ENCODE measurements at regions not wholly inside any gene's neighbourhood (a gene's known extent, or its start where the extent isn't known, plus 50 kb on each side); places are given as distances from the start of the nearest gene placed in this dataset.

GRCh38 chr5:163381832-163382231, 55.6 kb upstream of the CCNG1 start:
- TF ChIP-seq POLR2AphosphoS5 (IDR thresholded peaks at IDR 0.05), result no peak
- no peak for TF ChIP-seq CTCF (IDR thresholded peaks at IDR 0.05)
- TF ChIP-seq POLR2A (IDR thresholded peaks at IDR 0.05), result no peak
- no peak for DNase-seq (ENCODE audit: low spot score in 2 of 2)
- Histone ChIP-seq H3K9me3 (no peaks in the 10 kb centered on the region), H3K27me3 (no peaks in the 10 kb centered on the region), H3K36me3 (no peaks in the 10 kb centered on the region), H3K27ac (no peak overlapping the region), H3K4me1 (no peaks in the 10 kb centered on the region), H3K4me3 (no peak overlapping the region)
- intact Hi-C loops (cut with DNase I; ENCODE audit: low total_unique reads), result no loop called here

GRCh38 chr5:163383754-163384153, 53.6 kb upstream of the CCNG1 start:
- Histone ChIP-seq H3K4me1 (no peaks in the 10 kb centered on the region), H3K27me3 (no peaks in the 10 kb centered on the region), H3K9me3 (no peaks in the 10 kb centered on the region), H3K4me3 (no peak overlapping the region), H3K27ac (no peak overlapping the region), H3K36me3 (no peaks in the 10 kb centered on the region)
- TF ChIP-seq POLR2AphosphoS5 (IDR thresholded peaks at IDR 0.05) (no peak), CTCF (IDR thresholded peaks at IDR 0.05) (no peak), POLR2A (IDR thresholded peaks at IDR 0.05) (no peak)
- no peak for DNase-seq (ENCODE audit: low spot score in 2 of 2)
- intact Hi-C loops (cut with DNase I; ENCODE audit: low total_unique reads), result no loop called here

- intact Hi-C loops (cut with DNase I; ENCODE audit: low total_unique reads), result no loop called here
- no peak for DNase-seq (ENCODE audit: low spot score in 2 of 2)
- Histone ChIP-seq H3K36me3 (no peaks in the 10 kb centered on the region), H3K4me3 (no peak overlapping the region), H3K4me1 (no peaks in the 10 kb centered on the region), H3K27ac (no peak overlapping the region), H3K9me3 (no peaks in the 10 kb centered on the region), H3K27me3 (no peaks in the 10 kb centered on the region)
- no peak for TF ChIP-seq POLR2A (IDR thresholded peaks at IDR 0.05)
- no peak for TF ChIP-seq POLR2AphosphoS5 (IDR thresholded peaks at IDR 0.05)
- no peak for TF ChIP-seq CTCF (IDR thresholded peaks at IDR 0.05)
Measured at GRCh38 chr5:163384669-163385068, 52.7 kb upstream of the CCNG1 start.

GRCh38 chr5:163385271-163385670, 52.1 kb upstream of the CCNG1 start:
- TF ChIP-seq POLR2A (IDR thresholded peaks at IDR 0.05) (no peak), POLR2AphosphoS5 (IDR thresholded peaks at IDR 0.05) (no peak), CTCF (IDR thresholded peaks at IDR 0.05) (no peak)
- H3K27me3 ChIP-seq, result no peaks in the 10 kb centered on the region
- DNase-seq (ENCODE audit: low spot score in 2 of 2), result peak in 1 of 2 donors; percentile 47
- H3K27ac ChIP-seq, result peak overlapping the region in 1 of 2 donors; percentile 41
- intact Hi-C loops (cut with DNase I; ENCODE audit: low total_unique reads), result no loop called here
- no peaks in the 10 kb centered on the region for H3K9me3 ChIP-seq
- no peaks in the 10 kb centered on the region for H3K4me1 ChIP-seq
- no peaks in the 10 kb centered on the region for H3K36me3 ChIP-seq
- H3K4me3 ChIP-seq, result no peak overlapping the region

GRCh38 chr5:163385824-163386223, 51.6 kb upstream of the CCNG1 start:
- Histone ChIP-seq H3K36me3 (no peaks in the 10 kb centered on the region), H3K9me3 (no peaks in the 10 kb centered on the region), H3K27me3 (no peaks in the 10 kb centered on the region), H3K27ac (peak overlapping the region; percentile 3 to 41), H3K4me3 (no peak overlapping the region), H3K4me1 (no peaks in the 10 kb centered on the region)
- intact Hi-C loops (cut with DNase I; ENCODE audit: low total_unique reads), result no loop called here
- no peak for DNase-seq (ENCODE audit: low spot score in 2 of 2)
- no peak for TF ChIP-seq POLR2AphosphoS5 (IDR thresholded peaks at IDR 0.05)
- TF ChIP-seq POLR2A (IDR thresholded peaks at IDR 0.05), result no peak
- TF ChIP-seq CTCF (IDR thresholded peaks at IDR 0.05), result no peak

Measured in breast epithelium (tissue), 4 donors.